ENCODE measurements at regions not wholly inside any gene's neighbourhood (a gene's known extent, or its start where the extent isn't known, plus 50 kb on each side); places are given as distances from the start of the nearest gene placed in this dataset.

DNA sequence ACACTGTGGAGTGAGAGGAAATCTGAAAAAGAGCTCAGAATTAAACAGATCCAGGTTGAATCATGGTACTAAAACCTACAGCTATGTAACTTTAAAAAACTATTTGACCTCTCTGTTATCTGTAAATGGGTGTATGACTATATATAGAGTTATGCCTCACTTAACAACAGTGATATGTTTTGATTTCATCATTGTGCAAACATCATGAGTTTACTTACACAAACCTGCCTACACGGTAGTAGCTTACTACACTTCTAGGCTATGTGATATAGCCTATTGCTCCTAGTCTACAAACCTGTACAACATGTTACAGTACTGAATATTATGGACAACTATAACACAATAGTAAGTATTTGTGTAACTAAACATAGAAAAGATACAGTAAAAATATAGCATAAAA lies 191.6 kb upstream of the MEIS2 start:
- Mint-ChIP-seq H3K36me3 (ENCODE audit: insufficient read depth in 2 of 2) (peaks cover 0 to 2% of the 10 kb centered on the region in 2 donors), H3K4me3 (no peak overlapping the region), H3K27ac (no peak overlapping the region), H3K4me1 (ENCODE audit: low read depth) (no peaks in the 10 kb centered on the region), H3K9me3 (peaks cover 2 to 8% of the 10 kb centered on the region in 2 donors), H3K27me3 (ENCODE audit: low read depth) (no peaks in the 10 kb centered on the region)
- no peak for DNase-seq
- no peak for ATAC-seq (replicated peaks in 1 of 2)

GRCh38 chr15:37298271-37298670 lies 197.9 kb upstream of the MEIS2 start:
- no peak overlapping the region for H3K27ac Mint-ChIP-seq
- peaks cover 0 to 2% of the 10 kb centered on the region in 2 donors for H3K36me3 Mint-ChIP-seq (ENCODE audit: insufficient read depth in 2 of 2)
- H3K27me3 Mint-ChIP-seq (ENCODE audit: low read depth): no peaks in the 10 kb centered on the region
- no peak for ATAC-seq (replicated peaks in 1 of 2)
- H3K9me3 Mint-ChIP-seq: peaks cover 2% of the 10 kb centered on the region in 2 donors
- no peak for DNase-seq
- no peaks in the 10 kb centered on the region for H3K4me1 Mint-ChIP-seq (ENCODE audit: low read depth)
- no peak overlapping the region for H3K4me3 Mint-ChIP-seq

DNA sequence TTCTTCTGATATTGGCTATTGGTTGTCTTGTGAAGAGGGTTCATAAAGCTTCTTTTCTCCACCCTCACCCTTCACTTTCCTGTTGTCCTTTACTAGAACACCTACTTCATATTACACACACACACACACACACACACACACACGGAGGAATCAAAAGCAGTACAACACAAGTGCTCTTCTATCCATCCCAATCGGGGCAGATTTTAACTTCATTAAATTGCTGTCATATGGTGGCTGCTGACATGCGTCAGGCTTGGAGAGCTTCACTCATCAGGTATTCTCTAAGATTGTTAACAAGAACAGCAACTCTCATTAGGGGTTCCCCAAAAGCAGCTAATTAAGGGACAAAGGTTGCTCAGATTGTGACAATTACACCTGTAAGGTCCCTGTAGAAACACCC lies 239.1 kb upstream of the MEIS2 start:
- H3K36me3 Mint-ChIP-seq (ENCODE audit: insufficient read depth in 2 of 2): peaks cover 0 to 3% of the 10 kb centered on the region in 2 donors
- H3K4me1 Mint-ChIP-seq (ENCODE audit: low read depth): no peaks in the 10 kb centered on the region
- no peak overlapping the region for H3K4me3 Mint-ChIP-seq
- H3K27me3 Mint-ChIP-seq (ENCODE audit: low read depth): no peaks in the 10 kb centered on the region
- no peak for DNase-seq
- H3K9me3 Mint-ChIP-seq: peaks cover 6 to 8% of the 10 kb centered on the region in 2 donors
- H3K27ac Mint-ChIP-seq: no peak overlapping the region
- no peak for ATAC-seq (replicated peaks in 1 of 2)

DNA sequence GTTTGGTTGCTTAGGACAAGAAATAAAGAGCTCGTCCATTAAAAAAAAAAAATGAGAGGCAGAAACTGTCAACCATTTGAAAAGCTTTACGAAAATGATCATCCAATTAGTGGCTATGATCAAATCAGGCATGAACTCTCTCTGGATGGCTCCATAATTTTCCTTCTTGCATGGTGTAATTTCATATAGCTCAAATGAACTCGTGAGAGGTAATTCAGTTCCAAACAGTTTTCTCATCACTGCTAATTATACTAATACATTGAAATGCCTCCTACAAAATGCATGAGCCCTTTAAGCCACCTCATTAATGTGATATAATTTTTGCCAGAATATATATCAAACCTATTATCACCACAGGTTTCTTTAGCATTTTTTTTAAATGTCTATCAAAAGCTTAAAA lies 239.5 kb upstream of the MEIS2 start:
- H3K36me3 Mint-ChIP-seq (ENCODE audit: insufficient read depth in 2 of 2): peaks cover 0 to 3% of the 10 kb centered on the region in 2 donors
- H3K27me3 Mint-ChIP-seq (ENCODE audit: low read depth): no peaks in the 10 kb centered on the region
- H3K4me3 Mint-ChIP-seq: no peak overlapping the region
- no peak for ATAC-seq (replicated peaks in 1 of 2)
- H3K9me3 Mint-ChIP-seq: peaks cover 6 to 8% of the 10 kb centered on the region in 2 donors
- no peak for DNase-seq
- no peak overlapping the region for H3K27ac Mint-ChIP-seq
- H3K4me1 Mint-ChIP-seq (ENCODE audit: low read depth): no peaks in the 10 kb centered on the region

- Mint-ChIP-seq H3K9me3 (peaks cover 3 to 4% of the 10 kb centered on the region in 2 donors), H3K27me3 (ENCODE audit: low read depth) (no peaks in the 10 kb centered on the region), H3K4me1 (ENCODE audit: low read depth) (no peaks in the 10 kb centered on the region), H3K36me3 (ENCODE audit: insufficient read depth in 2 of 2) (no peaks in the 10 kb centered on the region), H3K27ac (no peak overlapping the region), H3K4me3 (no peak overlapping the region)
- DNase-seq (no peak), ATAC-seq (replicated peaks in 1 of 2) (no peak)
Observed at GRCh38 chr15:37340438-37340837, 240.1 kb upstream of the MEIS2 start.

GRCh38 chr15:37359101-37359892 lies 258.9 kb upstream of the MEIS2 start:
- Mint-ChIP-seq H3K4me3 (no peak overlapping the region), H3K9me3 (peaks cover 5 to 8% of the 10 kb centered on the region in 2 donors), H3K4me1 (ENCODE audit: low read depth) (no peaks in the 10 kb centered on the region), H3K27me3 (ENCODE audit: low read depth) (no peaks in the 10 kb centered on the region), H3K27ac (no peak overlapping the region), H3K36me3 (ENCODE audit: insufficient read depth in 2 of 2) (no peaks in the 10 kb centered on the region)
- ATAC-seq (replicated peaks in 1 of 2): no peak
- DNase-seq: no peak

GRCh38 chr15:37359893-37360290 lies 259.5 kb upstream of the MEIS2 start:
- DNase-seq (no peak), ATAC-seq (replicated peaks in 1 of 2) (no peak)
- Mint-ChIP-seq H3K9me3 (peaks cover 5 to 8% of the 10 kb centered on the region in 2 donors), H3K27ac (no peak overlapping the region), H3K27me3 (ENCODE audit: low read depth) (no peaks in the 10 kb centered on the region), H3K36me3 (ENCODE audit: insufficient read depth in 2 of 2) (no peaks in the 10 kb centered on the region), H3K4me1 (ENCODE audit: low read depth) (no peaks in the 10 kb centered on the region), H3K4me3 (no peak overlapping the region)

- no peaks in the 10 kb centered on the region for H3K36me3 Mint-ChIP-seq (ENCODE audit: insufficient read depth in 2 of 2)
- no peak overlapping the region for H3K4me3 Mint-ChIP-seq
- ATAC-seq (replicated peaks in 1 of 2) (no peak), DNase-seq (no peak)
- peaks cover 5 to 8% of the 10 kb centered on the region in 2 donors for H3K9me3 Mint-ChIP-seq
- no peaks in the 10 kb centered on the region for H3K4me1 Mint-ChIP-seq (ENCODE audit: low read depth)
- H3K27ac Mint-ChIP-seq: no peak overlapping the region
- no peaks in the 10 kb centered on the region for H3K27me3 Mint-ChIP-seq (ENCODE audit: low read depth)
Observed at GRCh38 chr15:37360724-37361123, 260.4 kb upstream of the MEIS2 start.

- H3K4me1 Mint-ChIP-seq (ENCODE audit: low read depth): no peaks in the 10 kb centered on the region
- peaks cover 5 to 8% of the 10 kb centered on the region in 2 donors for H3K9me3 Mint-ChIP-seq
- DNase-seq (no peak), ATAC-seq (replicated peaks in 1 of 2) (no peak)
- H3K27ac Mint-ChIP-seq: no peak overlapping the region
- no peaks in the 10 kb centered on the region for H3K36me3 Mint-ChIP-seq (ENCODE audit: insufficient read depth in 2 of 2)
- no peaks in the 10 kb centered on the region for H3K27me3 Mint-ChIP-seq (ENCODE audit: low read depth)
- H3K4me3 Mint-ChIP-seq: no peak overlapping the region
Observed at GRCh38 chr15:37361621-37362020, 261.3 kb upstream of the MEIS2 start.

- H3K36me3 Mint-ChIP-seq (ENCODE audit: insufficient read depth in 2 of 2): no peaks in the 10 kb centered on the region
- H3K4me3 Mint-ChIP-seq: no peak overlapping the region
- DNase-seq (no peak), ATAC-seq (replicated peaks in 1 of 2) (no peak)
- H3K27ac Mint-ChIP-seq: no peak overlapping the region
- no peaks in the 10 kb centered on the region for H3K27me3 Mint-ChIP-seq (ENCODE audit: low read depth)
- no peaks in the 10 kb centered on the region for H3K4me1 Mint-ChIP-seq (ENCODE audit: low read depth)
- H3K9me3 Mint-ChIP-seq: peaks cover 5 to 7% of the 10 kb centered on the region in 2 donors
Observed at GRCh38 chr15:37362414-37362813, 262.1 kb upstream of the MEIS2 start.

- Mint-ChIP-seq H3K4me3 (no peak overlapping the region), H3K9me3 (peaks cover 4 to 8% of the 10 kb centered on the region in 2 donors), H3K27ac (no peak overlapping the region), H3K27me3 (ENCODE audit: low read depth) (no peaks in the 10 kb centered on the region), H3K4me1 (ENCODE audit: low read depth) (no peaks in the 10 kb centered on the region), H3K36me3 (ENCODE audit: insufficient read depth in 2 of 2) (no peaks in the 10 kb centered on the region)
- no peak for DNase-seq
- ATAC-seq (replicated peaks in 1 of 2): no peak
Observed at GRCh38 chr15:37368961-37369360, 268.6 kb upstream of the MEIS2 start.

GRCh38 chr15:37370941-37371340 lies 270.6 kb upstream of the MEIS2 start:
- no peaks in the 10 kb centered on the region for H3K4me1 Mint-ChIP-seq (ENCODE audit: low read depth)
- no peaks in the 10 kb centered on the region for H3K27me3 Mint-ChIP-seq (ENCODE audit: low read depth)
- no peak overlapping the region for H3K27ac Mint-ChIP-seq
- no peak for DNase-seq
- ATAC-seq (replicated peaks in 1 of 2): no peak
- no peaks in the 10 kb centered on the region for H3K36me3 Mint-ChIP-seq (ENCODE audit: insufficient read depth in 2 of 2)
- H3K9me3 Mint-ChIP-seq: peaks cover 4 to 8% of the 10 kb centered on the region in 2 donors
- no peak overlapping the region for H3K4me3 Mint-ChIP-seq

DNA sequence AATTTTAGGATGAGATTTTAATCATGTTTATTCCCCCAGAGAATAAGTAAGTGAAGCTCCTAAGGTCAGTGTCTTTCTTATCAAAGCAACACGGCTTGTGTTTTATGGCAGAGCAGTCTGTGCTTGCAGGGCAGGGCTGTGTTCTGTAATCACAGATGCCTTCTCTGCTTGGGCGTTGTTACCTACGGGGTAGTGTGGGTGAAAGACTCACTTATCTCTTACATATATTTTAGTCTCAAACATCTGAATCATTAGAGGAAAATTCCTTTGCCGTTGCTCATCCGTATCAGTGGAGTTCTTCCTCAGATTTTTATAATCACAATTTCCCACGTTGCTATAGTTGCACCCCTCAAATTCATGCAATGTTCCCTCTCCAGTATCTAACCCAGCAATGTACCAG lies 271.7 kb upstream of the MEIS2 start:
- Mint-ChIP-seq H3K27me3 (ENCODE audit: low read depth) (no peaks in the 10 kb centered on the region), H3K4me1 (ENCODE audit: low read depth) (no peaks in the 10 kb centered on the region), H3K4me3 (no peak overlapping the region), H3K36me3 (ENCODE audit: insufficient read depth in 2 of 2) (no peaks in the 10 kb centered on the region), H3K9me3 (peaks cover 4 to 8% of the 10 kb centered on the region in 2 donors), H3K27ac (no peak overlapping the region)
- DNase-seq (no peak), ATAC-seq (replicated peaks in 1 of 2) (no peak)

DNA sequence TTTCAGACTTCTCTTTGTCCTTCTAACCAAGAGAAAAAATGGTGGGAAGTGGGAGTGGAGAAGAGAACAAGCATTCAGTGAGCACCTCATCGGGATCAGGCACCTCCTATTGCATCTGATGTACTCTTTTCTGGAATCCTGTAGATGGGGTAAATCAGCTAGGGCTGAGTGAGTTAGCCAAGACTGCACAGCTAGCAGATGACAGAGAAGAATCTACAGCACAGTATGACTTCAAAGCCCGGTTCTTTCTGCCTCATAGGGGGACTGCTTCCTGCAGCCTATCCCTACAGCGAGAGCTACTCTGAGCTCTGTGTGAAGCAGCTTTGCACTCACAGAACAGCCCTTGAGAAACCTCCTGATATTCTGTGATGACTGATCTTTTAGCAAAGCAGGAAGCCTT lies 275.2 kb upstream of the MEIS2 start:
- no peak overlapping the region for H3K27ac Mint-ChIP-seq
- peaks cover 7 to 10% of the 10 kb centered on the region in 2 donors for H3K9me3 Mint-ChIP-seq
- DNase-seq (no peak), ATAC-seq (replicated peaks in 1 of 2) (no peak)
- no peaks in the 10 kb centered on the region for H3K4me1 Mint-ChIP-seq (ENCODE audit: low read depth)
- H3K4me3 Mint-ChIP-seq: no peak overlapping the region
- H3K36me3 Mint-ChIP-seq (ENCODE audit: insufficient read depth in 2 of 2): no peaks in the 10 kb centered on the region
- H3K27me3 Mint-ChIP-seq (ENCODE audit: low read depth): no peaks in the 10 kb centered on the region
